GM12872 (cell line): ENCODE measurements at regions not wholly inside any gene's neighbourhood (a gene's known extent, or its start where the extent isn't known, plus 50 kb on each side); places are given as distances from the start of the nearest gene placed in this dataset.

Experiments
- CTCF ChIP-seq: IDR thresholded peaks from 3 replicates; pipeline ENCODE4 v1.5.1; 2011; ENCODE audit warnings: low read depth, mild to moderate bottlenecking, low read length, moderate library complexity; ENCODE audit not compliant: insufficient read depth

DNA sequence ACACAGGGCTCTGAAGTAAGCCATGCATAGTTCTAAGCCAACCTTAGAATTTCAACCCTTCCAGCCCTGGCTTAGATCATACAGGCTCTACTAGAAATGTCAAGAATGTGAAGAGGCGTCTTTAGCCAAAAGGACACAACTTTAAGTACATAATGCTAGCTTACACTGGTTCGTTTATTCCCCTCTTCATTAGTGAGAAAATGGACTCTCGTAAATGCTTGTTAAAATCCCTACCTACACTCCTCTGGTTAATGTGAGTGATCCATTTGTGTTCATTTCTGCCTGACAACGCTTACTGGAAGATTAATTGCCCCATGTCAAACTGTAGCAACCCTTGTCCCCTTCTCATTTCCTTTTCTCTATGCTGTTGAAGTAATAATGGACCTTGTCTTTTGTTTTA lies 149.3 kb upstream of the POU5F2 start:
- TF ChIP-seq CTCF, result no peak

DNA sequence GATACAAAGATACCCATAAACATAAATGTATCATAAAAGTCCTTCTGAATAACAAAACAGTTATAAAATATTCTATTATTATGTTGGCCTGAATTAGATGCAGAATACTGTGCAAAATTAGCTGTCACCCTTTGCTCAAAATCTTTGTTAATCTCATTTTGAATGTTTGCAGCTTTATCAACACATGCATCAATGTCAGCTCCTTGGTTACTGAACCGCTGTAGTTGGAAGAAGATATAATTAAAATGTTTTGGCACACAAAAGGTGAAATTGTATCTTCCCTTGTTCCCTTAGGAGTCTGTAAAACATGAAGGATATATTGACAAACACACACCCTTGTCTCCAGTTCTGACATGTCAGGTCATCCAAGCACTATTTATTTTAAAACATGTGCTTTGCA lies 146.3 kb upstream of the POU5F2 start:
- TF ChIP-seq CTCF, result no peak

- TF ChIP-seq CTCF, result no peak
Observed at GRCh38 chr5:93886917-93887361, 145.5 kb upstream of the POU5F2 start.

- TF ChIP-seq CTCF, result no peak
Observed at GRCh38 chr5:93886098-93886806, 144.9 kb upstream of the POU5F2 start.

DNA sequence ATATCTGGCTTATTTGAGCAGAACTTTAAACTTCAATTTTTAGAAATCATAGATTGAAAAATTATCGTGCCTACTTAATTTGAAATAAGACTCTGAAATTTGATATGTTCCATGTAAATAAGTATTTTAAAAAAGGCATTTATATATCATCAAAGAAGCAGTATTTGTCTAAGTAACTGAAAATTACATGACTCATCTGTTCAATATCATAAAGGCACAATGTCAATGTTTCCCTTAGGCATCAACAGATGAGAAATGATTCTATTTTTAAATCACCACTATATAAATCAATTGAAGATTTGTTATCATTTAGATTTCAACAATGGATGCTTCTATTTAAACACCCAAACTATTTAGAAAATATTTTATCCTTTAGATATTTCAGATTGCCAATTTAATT lies 142.9 kb upstream of the POU5F2 start:
- TF ChIP-seq CTCF, result no peak

DNA sequence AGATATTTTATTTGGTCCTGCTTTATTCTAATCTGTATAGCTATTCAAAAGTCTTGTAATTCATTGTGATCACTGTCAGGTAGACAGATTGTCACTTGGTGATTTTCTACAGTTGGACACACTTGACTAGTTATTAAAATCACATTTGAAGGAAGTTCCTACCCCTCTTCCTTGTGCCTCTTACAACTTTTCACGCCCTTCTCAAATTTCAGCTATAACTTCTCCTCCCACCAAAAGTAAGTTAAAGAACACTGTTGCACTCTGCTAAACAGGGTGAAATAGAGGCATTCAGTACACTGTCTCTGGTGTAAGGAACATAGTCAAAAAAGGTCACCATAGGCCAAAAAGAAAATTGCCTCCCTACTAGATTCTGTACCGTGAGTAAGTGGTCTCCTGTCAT lies 142.1 kb upstream of the POU5F2 start:
- TF ChIP-seq CTCF, result no peak

- no peak for TF ChIP-seq CTCF
Observed at GRCh38 chr5:93875693-93876092, 134.3 kb upstream of the POU5F2 start.
